Fibroblast of lung (primary cell): ENCODE measurements at regions not wholly inside any gene's neighbourhood (a gene's known extent, or its start where the extent isn't known, plus 50 kb on each side); places are given as distances from the start of the nearest gene placed in this dataset.

Experiments
- DNase-seq, 2 donors: peaks; one replicate each; pipeline versions ENCODE4 v3.0.0 to v3.0.0-alpha.2; 2010; ENCODE audit warnings: low read depth in 2 of 2
- H2AFZ ChIP-seq: 2 replicates; pipeline ENCODE4 v1.5.1; 2012; ENCODE audit warnings: low read length, control low read depth, inconsistent platforms
- H3K27ac ChIP-seq: 2 replicates; pipeline ENCODE4 v1.5.1; 2011; ENCODE audit warnings: low read length, control low read depth; ENCODE audit not compliant: insufficient read depth
- H3K27me3 ChIP-seq: 2 replicates; pipeline ENCODE4 v1.5.1; 2011; ENCODE audit warnings: mild to moderate bottlenecking, low read length; ENCODE audit not compliant: control insufficient read depth, insufficient read depth
- H3K36me3 ChIP-seq: 2 replicates; pipeline ENCODE4 v1.5.1; 2011; ENCODE audit warnings: low read length; ENCODE audit not compliant: control insufficient read depth, insufficient read depth
- H3K4me1 ChIP-seq: 2 replicates; pipeline ENCODE4 v1.5.1; 2011; ENCODE audit warnings: low read length; ENCODE audit not compliant: control insufficient read depth, insufficient read depth; ENCODE audit errors: extremely low read depth
- H3K4me2 ChIP-seq: 2 replicates; pipeline ENCODE4 v1.5.1; 2011; ENCODE audit warnings: low read length, control low read depth; ENCODE audit not compliant: insufficient read depth; ENCODE audit errors: extremely low read depth
- H3K4me3 ChIP-seq, 4 experiments: fragments of 200-600 bp in 1 of 4; sonication (generic) in 1 of 4; replicated peaks in 1 of 4; 2 replicates each; pipeline ENCODE4 v1.5.1; 2011 to 2016; ENCODE audit warnings: low read length in 4 of 4, low read depth in 3 of 4, mild to moderate bottlenecking in 3 of 4, control low read depth in 2 of 4, inconsistent platforms in 1 of 4, mixed read lengths in 1 of 4; ENCODE audit not compliant: insufficient read depth in 1 of 4; ENCODE audit errors: control extremely low read depth in 1 of 4
- H3K79me2 ChIP-seq: 2 replicates; pipeline ENCODE4 v1.5.1; 2012; ENCODE audit warnings: mild to moderate bottlenecking, low read length, inconsistent platforms; ENCODE audit not compliant: control insufficient read depth, insufficient read depth
- H3K9ac ChIP-seq: 2 replicates; pipeline ENCODE4 v1.5.1; 2011; ENCODE audit warnings: mild to moderate bottlenecking, low read length, control low read depth; ENCODE audit not compliant: insufficient read depth
- H3K9me3 ChIP-seq: 2 replicates; pipeline ENCODE4 v1.5.1; 2012; ENCODE audit warnings: low read depth, low read length; ENCODE audit not compliant: control insufficient read depth, insufficient read depth
- H4K20me1 ChIP-seq: 2 replicates; pipeline ENCODE4 v1.5.1; 2011; ENCODE audit warnings: low read length; ENCODE audit not compliant: control insufficient read depth, insufficient read depth; ENCODE audit errors: extremely low read depth
- CTCF ChIP-seq, 2 donors: IDR thresholded peaks in 1 of 2; conservative IDR thresholded peaks in 1 of 2; 1 replicate in 1 of 2; 2 replicates in 1 of 2; pipeline ENCODE4 v1.5.1; 2011 to 2012; ENCODE audit warnings: low read length in 2 of 2, control low read depth in 1 of 2, inconsistent platforms in 1 of 2, low read depth in 1 of 2, mild to moderate bottlenecking in 1 of 2
- EZH2 ChIP-seq: IDR thresholded peaks from 2 replicates; pipeline ENCODE4 v1.5.1; 2012; ENCODE audit warnings: low read length, control low read depth, mild to moderate bottlenecking; ENCODE audit errors: missing control alignments

- Histone ChIP-seq H2AFZ (no peak overlapping the region), H3K9ac (no peak overlapping the region), H4K20me1 (no peaks in the 10 kb centered on the region), H3K27ac (no peak overlapping the region), H3K9me3 (no peaks in the 10 kb centered on the region), H3K4me3 (no peak overlapping the region), H3K4me1 (no peaks in the 10 kb centered on the region), H3K27me3 (no peaks in the 10 kb centered on the region), H3K79me2 (no peaks in the 10 kb centered on the region), H3K4me2 (no peak overlapping the region), H3K36me3 (no peaks in the 10 kb centered on the region)
- no peak for DNase-seq
- TF ChIP-seq EZH2 (no peak), CTCF (conservative IDR thresholded peaks at IDR 0.05 in 1 of 2, IDR thresholded peaks at IDR 0.05 in 1 of 2; ENCODE audit: low read depth in 1 of 2, low read length in 2 of 2) (no peak)
These were observed 84.9 kb downstream of the PHETA1 start for GRCh38 chr12:111283966-111284365.

GRCh38 chr12:111283521-111283920 lies 85.4 kb downstream of the PHETA1 start:
- no peaks in the 10 kb centered on the region for H3K27me3 ChIP-seq
- H3K27ac ChIP-seq: no peak overlapping the region
- H2AFZ ChIP-seq: no peak overlapping the region
- TF ChIP-seq CTCF (conservative IDR thresholded peaks at IDR 0.05 in 1 of 2, IDR thresholded peaks at IDR 0.05 in 1 of 2; ENCODE audit: low read depth in 1 of 2, low read length in 2 of 2): no peak
- TF ChIP-seq EZH2: no peak
- H3K9me3 ChIP-seq: no peaks in the 10 kb centered on the region
- H3K9ac ChIP-seq: no peak overlapping the region
- no peaks in the 10 kb centered on the region for H3K79me2 ChIP-seq
- H3K36me3 ChIP-seq: no peaks in the 10 kb centered on the region
- DNase-seq: no peak
- H3K4me2 ChIP-seq: no peak overlapping the region
- no peak overlapping the region for H3K4me3 ChIP-seq
- H3K4me1 ChIP-seq: no peaks in the 10 kb centered on the region
- no peaks in the 10 kb centered on the region for H4K20me1 ChIP-seq

- H3K4me1 ChIP-seq: no peaks in the 10 kb centered on the region
- no peaks in the 10 kb centered on the region for H4K20me1 ChIP-seq
- no peak for DNase-seq
- no peak overlapping the region for H3K4me3 ChIP-seq
- H3K4me2 ChIP-seq: no peak overlapping the region
- TF ChIP-seq CTCF (conservative IDR thresholded peaks at IDR 0.05 in 1 of 2, IDR thresholded peaks at IDR 0.05 in 1 of 2; ENCODE audit: low read depth in 1 of 2, low read length in 2 of 2) (no peak), EZH2 (no peak)
- no peak overlapping the region for H3K9ac ChIP-seq
- no peak overlapping the region for H2AFZ ChIP-seq
- peaks cover 3% of the 10 kb centered on the region for H3K27me3 ChIP-seq
- no peak overlapping the region for H3K27ac ChIP-seq
- no peaks in the 10 kb centered on the region for H3K79me2 ChIP-seq
- H3K36me3 ChIP-seq: no peaks in the 10 kb centered on the region
- H3K9me3 ChIP-seq: no peaks in the 10 kb centered on the region
These were observed 91.3 kb downstream of the PHETA1 start for GRCh38 chr12:111277570-111277969.
